HPDE6-E6E7 (cell line): ENCODE measurements at regions not wholly inside any gene's neighbourhood (a gene's known extent, or its start where the extent isn't known, plus 50 kb on each side); places are given as distances from the start of the nearest gene placed in this dataset.
"Not testable (repeated sequence)": the region's sequence is repeated elsewhere in the genome, so short reads cannot be mapped to it uniquely, and the experiment has no call there.

Experiments
- DNase-seq: peaks from one replicate; pipeline ENCODE4 v3.0.0; 2011; ENCODE audit warnings: missing footprints; ENCODE audit errors: extremely low spot score

DNA sequence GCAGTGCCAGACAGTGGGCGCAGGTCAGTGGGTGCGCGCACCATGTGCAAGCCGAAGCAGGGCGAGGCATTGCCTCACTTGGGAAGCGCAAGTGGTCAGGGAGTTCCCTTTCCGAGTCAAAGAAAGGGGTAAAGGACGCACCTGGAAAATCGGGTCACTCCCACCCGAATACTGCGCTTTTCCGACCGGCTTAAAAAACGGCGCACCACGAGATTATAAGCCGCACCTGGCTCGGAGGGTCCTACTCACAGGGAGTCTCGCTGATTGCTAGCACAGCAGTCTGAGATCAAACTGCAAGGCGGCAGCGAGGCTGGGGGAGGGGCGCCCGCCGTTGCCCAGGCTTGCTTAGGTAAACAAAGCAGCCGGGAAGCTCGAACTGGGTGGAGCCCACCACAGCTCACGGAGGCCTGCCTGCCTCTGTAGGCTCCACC is 77.9 kb downstream of the NR4A2 start:
- DNase-seq, result not testable (repeated sequence)

DNA sequence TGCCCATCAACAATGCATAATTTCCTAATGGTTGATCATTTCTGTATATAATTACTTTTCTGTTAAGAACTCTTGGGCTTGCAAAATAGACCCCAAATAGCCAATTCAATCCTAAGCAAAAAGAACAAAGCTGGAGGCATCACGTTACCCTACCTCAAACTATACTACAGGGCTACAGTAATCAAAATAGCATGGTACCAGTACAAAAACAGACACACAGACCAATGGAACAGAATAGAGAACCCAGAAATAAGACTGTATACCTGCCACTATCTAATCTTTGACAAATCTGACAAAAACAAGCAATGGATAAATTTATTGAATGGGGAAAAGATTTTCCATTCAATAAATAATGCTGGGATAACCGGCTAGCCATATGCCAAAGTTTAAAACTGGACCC is 78.8 kb downstream of the NR4A2 start:
- DNase-seq, result no peak

DNA sequence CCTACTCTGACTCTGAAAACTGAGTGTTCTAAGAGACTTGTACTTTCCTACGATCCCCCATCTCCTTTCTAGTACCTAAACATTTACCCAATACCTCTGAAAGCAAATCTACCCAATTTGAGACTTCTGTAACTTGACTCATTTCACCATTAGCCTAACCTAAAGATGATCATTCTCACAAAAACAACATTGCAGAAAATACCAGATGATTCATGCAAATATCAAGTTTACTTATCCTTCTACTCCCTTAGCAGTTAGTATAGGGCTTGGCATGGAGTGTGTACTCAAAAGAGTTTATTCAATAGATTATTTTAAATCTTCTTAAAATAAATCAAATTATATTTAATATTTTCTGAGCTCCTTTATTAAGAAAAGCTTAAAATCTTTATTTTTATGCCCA is 89.6 kb downstream of the NR4A2 start:
- no peak for DNase-seq

DNA sequence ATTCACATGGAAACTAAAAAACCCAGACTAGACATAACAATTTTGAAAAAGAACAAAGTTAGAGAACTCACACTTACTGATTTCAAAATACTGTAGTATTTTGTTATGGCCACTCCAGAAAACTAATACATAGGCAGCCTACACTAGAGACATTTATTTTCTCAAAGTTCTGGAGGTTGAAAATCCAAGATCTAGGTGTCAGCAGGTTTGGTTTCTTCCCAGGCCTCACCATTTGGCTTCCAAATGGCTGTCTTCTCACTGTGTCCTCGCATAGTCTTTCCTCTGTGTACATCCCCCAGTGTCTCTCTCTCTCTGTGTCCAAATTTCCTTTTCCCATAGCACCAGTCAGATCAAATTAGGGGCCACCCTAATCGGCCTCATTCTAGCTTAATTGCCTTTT is 95.0 kb downstream of the NR4A2 start:
- no peak for DNase-seq

DNA sequence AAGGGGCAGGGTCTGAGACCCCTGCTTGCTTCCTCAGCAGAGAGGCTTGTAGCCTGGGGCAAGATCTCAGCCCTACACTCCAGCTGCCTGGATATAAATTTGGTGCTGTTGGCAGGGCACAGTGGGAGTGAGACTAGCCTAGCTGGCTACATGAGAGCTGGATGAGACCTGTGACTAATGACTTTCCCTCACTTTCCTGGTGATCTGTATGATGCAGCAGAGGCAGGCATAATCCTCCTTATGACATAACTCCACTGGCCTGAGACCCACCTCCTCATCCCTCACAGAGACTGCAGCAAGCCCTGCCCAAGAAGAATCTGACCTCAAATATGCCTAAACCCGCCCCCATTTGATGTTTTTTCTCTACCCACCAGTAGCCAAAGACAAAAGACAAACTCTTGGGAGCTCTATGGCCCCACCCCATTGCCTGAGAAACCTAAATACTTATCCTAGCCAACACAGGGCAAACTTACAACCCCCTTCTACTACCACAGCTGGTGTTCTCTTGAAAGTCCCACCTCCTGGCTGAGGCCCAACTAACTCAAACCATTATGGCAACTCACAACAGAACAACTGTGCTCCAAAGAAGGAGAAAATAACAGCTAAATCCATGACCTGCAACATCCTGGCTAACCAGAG is 102.7 kb downstream of the NR4A2 start:
- no peak for DNase-seq

DNA sequence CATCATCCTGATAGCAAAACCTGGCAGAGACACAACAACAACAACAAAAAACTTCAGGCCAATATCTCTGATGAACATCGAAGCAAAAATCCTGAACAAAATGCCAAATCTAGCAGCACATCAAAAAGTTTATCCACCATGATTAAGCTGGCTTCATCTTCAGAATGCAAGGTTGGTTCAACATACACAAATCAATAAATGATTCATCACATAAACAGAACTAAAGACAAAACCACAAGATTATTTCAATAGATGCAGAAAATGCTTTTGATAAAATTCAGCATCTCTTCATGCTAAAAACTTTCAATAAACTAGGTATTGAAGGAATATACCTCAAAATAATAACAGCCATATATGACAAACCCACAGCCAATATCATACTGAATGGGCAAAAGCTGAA is 109.2 kb downstream of the NR4A2 start:
- DNase-seq, result not testable (repeated sequence)

DNA sequence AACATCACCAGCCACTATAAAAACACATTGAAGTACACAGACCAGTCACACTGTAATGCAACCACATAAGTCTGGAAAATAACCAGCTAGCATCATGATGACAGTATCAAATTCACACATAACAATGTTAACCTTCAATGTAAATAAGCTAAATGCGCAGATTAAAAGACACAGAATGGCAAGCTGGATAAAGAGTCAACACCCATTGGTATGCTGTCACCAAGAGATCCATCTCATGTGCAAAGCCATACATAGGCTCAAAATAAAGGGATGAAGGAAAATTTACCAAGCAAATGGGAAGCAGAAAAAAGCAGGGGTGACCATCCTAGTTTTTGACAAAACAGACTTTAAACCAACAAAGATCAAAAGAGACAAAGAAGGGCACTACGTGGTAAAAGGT is 110.8 kb downstream of the NR4A2 start:
- no peak for DNase-seq

DNA sequence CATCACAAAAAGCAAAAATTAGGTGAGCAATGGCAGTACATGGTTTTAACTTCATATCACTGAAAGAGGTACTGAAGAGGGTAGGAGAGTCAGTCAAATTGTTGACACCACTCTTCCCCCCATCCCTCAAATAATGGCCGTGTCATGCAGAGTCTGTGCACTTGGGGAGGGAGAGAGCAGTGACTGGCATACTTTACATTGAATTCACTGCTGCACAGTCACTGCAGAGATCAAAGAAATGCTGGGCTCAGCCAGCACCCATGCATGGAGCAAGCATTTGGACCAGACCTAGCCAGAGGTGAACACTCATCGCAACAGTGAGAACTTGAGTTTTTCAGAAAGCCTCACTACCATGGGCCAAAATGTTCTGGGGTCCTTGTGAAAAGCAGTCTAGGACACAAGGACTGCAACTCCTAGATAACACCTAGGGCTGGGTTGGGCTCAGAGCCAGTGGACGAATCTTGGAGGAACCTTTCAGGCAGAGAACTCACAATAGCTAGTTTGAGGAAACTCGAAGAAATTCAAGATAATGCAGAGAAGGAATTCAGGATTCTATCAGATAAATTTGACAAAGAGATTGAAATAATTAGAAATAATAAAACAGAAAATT is 112.9 kb downstream of the NR4A2 start:
- no peak for DNase-seq

DNA sequence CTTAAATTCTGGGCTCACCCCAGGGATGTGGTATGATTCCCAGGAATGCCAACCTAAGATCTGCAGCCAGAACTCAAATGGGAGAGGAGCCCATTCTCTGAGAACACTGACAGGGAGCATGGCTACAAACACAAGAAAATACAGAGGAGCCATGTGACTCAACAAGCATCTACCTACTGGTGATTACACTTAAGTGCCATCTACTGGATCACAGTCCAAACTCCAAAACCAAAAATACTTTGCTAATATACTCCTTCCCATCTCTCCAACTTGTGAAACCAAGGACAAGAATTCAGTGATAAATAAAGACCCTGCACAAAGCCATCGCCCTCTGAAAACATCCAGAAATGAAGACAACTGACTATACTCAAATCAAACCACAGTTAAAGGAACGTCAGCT is 116.9 kb downstream of the NR4A2 start:
- DNase-seq, result no peak

DNA sequence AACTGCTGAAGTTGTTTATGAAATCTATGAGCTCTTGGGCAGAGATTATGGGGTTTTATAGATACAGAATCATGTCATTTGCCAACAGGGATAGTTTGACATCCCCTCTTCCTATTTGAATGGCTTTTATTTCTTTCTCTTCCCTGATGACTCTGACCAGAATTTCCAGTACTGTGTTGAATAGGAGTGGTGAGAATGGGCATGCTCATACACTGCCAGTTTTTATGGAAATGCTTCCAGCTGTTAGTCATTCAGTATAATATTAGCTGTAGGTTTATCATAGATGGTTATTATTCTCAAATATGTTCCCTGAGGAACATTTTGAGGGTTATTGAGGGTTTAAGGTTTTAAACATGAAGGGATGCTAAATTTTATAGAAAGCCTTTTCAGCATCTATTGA is 121.2 kb downstream of the NR4A2 start:
- DNase-seq, result no peak

DNA sequence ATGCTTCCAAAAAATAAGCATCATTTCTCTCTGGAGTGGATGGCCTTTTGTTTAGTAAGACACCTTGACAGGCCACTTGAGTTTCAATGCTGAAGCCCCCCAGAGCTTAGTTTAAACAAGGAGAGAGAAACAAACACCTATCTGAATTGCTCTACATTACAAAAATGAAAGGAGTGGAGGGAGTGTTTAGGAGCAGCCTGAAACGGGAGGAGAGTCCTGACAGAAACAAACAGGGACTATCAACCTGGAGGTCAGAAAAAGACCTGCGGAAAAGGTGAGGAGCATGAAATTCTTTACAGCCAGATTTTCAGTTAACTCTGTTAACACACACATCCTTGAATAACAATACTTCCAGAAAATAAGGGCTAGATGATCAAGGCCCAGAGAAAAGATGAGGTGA is 126.2 kb downstream of the NR4A2 start:
- DNase-seq, result no peak

DNA sequence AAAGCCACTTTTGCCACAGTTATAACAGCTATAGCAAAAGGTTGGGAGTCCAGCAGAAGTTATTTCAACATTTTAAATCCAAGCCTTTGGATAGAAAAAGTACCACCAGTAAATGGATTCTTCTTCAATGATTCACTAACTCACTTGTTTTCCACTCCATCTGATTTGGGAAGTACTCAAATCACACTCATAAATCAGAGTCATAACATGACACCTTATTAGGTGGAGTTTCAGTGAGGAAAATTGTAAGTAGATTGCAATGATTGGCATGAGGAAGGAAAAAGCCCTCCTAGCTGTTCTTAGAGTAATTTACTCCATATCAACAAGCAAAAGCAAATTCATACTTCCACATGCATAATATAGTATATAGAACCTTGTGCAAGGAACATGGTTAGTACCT is 132.9 kb downstream of the NR4A2 start:
- DNase-seq, result no peak

DNA sequence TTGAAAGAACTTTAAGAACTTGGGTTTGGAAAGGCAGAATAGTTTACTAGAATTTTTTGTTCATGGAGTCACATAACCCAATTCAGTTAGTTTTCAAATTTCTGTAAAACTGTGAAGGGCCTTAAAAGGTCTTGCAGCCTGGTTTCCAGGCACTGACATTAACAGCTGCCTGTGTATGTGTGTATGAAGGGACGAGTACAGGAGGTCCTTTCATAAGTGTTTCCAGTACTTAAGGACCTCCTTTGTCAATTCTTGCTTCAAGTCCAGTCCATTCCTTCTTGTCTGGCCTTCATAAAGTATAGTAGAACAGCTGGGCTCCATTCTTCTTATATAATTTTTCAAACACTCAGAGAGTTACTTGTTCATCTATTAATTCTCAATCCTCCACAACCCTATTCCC is 136.5 kb downstream of the NR4A2 start:
- DNase-seq, result no peak

DNA sequence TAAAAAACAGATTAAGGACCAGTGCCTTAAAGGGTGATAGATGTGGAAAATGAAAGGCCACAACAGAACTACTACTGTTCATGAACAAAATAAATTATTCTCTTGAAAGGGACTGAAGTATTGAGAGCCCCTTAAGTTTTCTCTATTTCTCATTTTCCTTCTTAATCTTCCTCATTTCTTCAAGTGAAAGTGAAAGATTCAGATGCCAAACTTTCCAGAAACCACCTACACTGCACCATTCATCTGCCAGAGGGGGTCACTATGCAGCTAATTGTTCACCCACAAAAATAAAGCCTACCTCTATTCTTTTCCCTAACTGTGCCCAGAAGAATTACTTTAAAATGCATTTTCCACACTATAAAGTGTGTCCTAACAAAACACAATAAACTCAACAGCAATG is 140.1 kb downstream of the NR4A2 start:
- no peak for DNase-seq

DNA sequence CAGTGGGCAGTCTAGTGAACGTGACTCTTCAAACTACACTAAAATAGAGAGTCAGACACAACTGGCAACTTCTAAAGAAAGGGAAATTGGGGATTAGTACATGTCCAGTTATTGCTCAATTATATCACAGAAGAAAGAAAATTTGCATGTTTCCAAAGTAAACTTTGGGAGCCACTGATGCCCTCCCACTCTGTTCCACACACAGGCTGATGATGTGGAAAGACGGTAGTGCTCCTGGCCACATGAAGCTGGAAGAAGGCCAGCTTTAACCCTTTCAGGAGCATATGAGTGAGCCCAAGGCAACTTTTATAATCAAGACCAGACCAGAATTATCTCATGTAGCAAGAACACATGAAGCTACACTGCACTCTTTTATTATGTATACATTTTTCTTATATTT is 141.0 kb downstream of the NR4A2 start:
- DNase-seq, result no peak

DNA sequence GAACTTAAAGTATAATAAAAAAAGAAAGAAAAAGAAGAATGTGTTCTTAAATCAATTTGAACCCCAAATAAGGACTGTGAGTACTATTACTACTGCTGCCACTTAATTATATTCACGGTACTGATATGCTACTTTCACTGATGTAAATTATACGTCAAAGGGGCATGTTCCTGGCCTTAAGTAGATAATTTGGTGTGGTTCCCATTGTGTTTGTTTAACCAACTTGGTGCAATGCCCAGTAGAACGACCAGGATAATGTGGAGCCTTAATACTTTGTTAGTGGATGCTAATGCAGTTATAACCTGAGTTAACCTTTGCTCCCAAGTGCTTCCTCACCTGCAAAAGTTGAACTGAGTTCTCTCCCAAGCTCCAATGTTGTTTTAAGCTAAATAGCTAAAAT is 142.0 kb downstream of the NR4A2 start:
- no peak for DNase-seq

DNA sequence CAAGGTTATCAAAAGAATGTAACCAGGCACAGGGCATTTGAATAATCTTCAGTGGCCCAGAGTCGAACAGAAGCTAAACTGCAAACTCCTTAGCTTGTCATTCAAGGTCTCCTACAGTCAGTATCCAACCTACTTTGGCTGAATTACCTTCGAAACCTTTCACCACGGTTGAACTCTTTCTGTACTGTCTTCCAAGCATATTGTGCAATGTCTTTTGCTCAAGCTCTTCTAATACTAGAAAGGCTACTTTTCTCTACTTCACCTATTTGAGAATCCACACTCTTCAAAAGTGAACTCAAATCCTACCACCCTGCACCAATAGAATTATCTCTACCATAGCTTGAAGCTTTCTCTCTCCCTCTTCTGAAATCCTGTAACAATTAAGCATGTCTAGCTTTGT is 142.9 kb downstream of the NR4A2 start:
- DNase-seq, result no peak

DNA sequence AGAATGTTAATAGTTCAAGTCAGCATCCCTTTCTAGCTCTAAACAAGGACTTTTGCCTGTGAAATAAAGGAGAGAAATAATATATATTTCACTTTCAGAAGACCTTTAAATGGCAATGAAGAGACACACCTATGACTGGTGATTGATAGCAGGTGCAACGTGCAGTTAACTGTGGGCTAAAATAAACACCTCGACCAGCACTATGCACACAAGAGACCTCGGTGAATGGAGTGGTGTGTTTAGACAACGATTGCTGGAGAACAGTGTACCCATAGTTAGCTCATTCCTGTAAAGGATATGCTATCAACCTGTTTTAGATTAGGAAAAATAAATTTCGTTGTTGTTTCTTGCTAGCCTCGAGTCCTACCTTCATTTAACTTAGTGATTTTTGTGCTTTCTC is 143.4 kb downstream of the NR4A2 start:
- DNase-seq, result no peak

DNA sequence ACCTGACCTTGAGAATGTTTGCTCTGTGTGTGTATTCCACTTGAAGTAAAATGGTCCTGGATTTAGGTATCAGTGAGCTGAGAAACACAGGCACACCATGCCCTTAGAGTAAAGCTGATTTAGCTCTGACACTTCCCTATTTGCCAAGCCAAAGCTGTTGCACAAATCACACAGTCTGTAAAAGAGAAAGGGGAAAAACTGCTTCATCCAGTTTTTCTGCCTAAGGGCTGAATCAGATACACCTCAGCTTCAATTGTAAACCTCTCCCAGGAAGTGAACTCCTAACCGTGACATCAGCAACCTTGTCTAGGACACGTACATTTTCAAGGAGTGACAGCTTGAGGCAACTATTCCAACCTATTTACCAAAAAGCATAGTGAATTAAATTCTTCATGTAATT is 150.4 kb downstream of the NR4A2 start:
- peak; percentile 81 for DNase-seq

DNA sequence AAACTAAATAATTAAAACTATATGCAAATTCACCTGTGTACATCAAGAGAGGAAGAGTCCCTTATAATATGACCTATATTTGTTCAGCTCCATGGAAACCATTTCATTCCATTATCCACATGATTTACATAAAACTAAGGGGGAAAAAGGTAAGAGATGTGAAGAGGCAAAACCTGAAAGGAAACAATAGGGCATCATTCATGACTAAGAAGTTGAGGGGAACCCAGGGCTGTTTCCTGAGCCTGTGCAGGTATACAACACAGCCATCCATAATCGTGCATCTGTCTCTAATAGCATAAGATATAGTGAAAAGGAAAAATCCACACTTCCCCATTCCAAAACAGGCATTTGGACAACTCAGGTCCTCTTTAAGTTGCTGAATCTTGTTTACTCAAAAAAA is 151.3 kb downstream of the NR4A2 start:
- no peak for DNase-seq

DNA sequence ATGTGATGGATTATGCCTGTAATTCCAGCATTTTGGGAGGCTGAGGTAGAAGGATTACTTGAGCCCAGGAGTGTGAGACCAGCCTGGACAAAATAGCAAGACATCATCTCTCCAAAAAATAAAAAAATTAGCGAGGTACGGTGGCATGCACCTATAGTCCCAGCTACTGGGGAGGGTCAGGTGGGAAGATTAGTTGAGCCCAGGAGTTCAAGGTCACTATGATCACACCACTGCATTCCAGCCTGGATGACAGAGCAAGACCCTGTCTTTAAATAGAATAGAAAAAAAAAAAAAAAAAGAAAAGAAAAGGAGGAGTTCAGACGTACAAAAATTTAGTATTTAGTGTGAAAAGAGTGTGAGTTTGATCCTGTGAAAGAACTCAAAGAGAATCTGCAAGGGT is 154.9 kb downstream of the NR4A2 start:
- DNase-seq, result no peak

DNA sequence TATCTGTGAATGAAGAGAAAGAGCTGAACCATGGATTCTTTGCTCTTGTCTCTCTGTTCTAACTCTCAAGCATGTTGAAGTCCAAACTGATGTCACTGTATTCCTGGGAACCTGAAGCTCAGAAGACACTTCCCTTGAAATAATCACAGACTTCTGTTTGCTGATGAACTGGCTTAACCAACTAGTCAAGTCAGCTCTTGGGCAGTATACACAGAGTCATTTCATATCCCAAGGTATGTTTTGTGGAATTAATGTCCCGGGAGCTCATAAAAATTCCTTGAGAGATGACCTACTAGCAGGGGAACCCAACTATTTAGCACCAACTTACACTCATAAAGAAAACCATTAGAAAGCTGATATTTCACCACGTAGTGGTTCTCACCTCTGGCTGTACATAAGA is 156.6 kb downstream of the NR4A2 start:
- no peak for DNase-seq

DNA sequence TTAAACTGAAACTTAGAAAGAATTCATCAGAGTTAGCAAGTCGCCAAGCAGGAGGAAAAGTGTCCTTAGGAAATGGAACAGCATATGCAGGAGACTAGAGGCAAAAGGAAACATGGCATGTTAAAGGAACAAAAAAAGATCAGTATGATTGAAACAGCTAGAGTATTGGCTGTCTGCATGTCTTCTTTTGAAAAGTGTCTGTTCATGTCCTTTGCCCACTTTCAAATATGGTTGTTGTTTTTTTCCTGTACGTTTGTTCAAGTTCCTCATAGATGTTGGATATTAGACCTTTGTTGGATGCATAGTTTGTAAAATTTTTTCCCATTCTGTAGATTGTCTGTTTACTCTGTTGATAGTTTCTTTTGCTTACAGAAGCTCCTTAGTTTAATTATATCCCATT is 161.6 kb downstream of the NR4A2 start:
- DNase-seq, result no peak

DNA sequence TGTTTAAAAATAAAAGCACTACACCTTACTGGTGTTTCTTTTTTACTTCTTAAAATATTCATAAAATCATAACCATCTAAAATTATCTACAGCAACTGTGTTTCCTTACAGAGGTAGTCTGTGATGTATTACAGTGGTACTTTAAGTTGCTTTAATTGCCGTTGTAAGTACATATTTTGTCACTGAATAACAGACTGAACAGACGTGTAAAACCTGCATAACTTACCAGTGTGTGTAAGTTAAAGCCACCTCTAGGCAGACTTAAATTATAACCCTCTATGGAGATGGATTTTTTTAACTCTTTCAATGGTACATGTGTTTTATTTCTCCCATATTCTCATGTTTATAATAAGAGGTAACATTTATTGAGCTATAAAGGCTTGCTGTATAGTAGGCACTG is 166.8 kb downstream of the NR4A2 start:
- DNase-seq, result no peak
